Fibroblast of upper back skin (primary cell): ENCODE measurements at regions not wholly inside any gene's neighbourhood (a gene's known extent, or its start where the extent isn't known, plus 50 kb on each side); places are given as distances from the start of the nearest gene placed in this dataset.

Experiments
- DNase-seq: peaks from one replicate; pipeline ENCODE4 v3.0.0-alpha.2; 2013

- no peak for DNase-seq
These were observed 352.6 kb downstream of the GPR37 start for GRCh38 chr7:124413029-124413428.

GRCh38 chr7:124412531-124412930 lies 353.1 kb downstream of the GPR37 start:
- DNase-seq: no peak

- DNase-seq: no peak
These were observed 353.8 kb downstream of the GPR37 start for GRCh38 chr7:124411796-124412195.

DNA sequence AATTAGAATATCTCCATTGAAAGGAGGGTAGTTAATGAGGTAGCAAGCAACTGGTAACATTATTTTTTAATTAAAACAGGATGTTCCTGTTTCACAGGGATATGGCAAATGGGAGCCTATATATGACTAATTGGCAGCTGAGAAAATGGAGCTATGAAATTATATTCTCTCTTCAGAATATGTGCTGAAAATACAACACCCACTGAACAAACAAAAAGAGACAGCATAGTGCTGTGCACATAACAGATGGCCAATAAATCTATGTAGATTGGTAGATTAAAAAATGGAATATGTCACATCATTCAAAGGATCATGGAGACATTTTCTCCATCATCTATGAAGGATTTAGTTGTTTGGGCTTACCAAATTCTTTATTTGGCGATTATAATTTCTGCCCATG lies 362.0 kb downstream of the GPR37 start:
- DNase-seq: no peak

GRCh38 chr7:124403112-124403511 lies 362.5 kb downstream of the GPR37 start:
- DNase-seq: no peak

- DNase-seq: no peak
These were observed 365.7 kb downstream of the GPR37 start for GRCh38 chr7:124399941-124400340.

DNA sequence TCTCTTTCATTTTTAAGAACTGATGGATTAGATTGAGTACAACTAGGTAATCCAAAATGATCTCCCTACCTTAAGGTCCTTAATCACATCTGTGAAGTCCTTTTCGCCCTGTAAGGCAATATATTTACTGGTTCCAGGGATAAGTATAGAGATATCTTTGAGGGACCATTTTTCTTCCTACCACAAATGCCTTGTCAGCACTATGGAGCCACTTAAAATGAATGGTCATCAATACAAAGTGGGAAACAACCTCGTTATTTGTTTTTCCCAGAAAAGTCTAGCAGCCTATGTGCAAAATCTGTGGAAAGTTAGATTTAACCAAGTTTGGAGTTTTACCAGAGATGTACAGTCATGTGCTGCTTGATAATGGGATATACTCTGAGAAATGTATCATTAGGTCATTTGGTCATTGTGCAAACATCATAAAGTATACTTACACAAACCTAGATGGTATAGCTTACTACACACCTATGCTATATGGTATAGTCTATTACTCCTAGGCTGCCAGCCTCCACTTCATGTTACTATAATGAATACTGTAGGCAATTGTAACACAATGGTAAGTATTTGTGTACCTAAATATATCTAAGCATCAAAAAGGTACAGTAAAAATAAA lies 366.2 kb upstream of the TMEM229A start:
- no peak for DNase-seq

DNA sequence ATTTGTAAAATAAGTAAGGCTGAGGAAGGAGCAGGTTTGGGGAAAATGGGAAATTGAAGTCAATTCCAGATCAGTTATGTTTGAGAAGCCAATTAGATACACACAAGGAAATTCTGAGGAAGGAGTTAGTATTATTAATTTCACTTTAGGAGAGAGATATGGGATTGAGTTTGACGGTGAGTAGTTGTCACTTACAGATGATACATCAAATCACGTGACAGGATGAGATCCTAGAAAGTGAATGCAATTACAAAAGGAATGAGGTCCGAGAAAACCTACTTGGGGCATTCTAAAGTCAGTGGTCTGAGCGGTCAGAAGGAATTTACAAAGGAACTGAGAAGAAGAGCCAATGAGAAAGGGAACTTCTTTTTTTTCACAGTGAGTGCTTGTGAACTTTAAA lies 364.3 kb upstream of the TMEM229A start:
- no peak for DNase-seq

GRCh38 chr7:124390301-124390700 lies 357.4 kb upstream of the TMEM229A start:
- no peak for DNase-seq

- no peak for DNase-seq
These were observed 355.9 kb upstream of the TMEM229A start for GRCh38 chr7:124388751-124389150.

- no peak for DNase-seq
These were observed 354.2 kb upstream of the TMEM229A start for GRCh38 chr7:124387056-124387455.

DNA sequence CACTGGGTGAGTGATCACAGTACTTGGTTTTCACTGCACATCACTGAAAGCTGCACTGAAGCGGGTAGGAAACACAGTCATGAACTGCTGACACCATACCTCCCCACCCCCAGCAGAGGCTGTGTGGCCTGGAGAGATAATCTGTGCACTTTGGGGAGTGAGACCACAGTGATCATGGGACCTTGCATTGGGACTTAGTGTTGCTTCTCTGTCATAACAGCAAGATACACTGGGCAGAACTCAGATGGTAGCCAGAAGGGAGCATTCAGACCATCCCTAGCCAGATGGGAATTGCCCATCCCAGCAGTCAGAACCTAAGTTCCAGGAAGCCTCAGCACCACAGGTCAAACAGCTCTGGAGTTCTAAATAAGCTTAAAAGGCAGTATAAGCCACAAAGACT lies 346.4 kb upstream of the TMEM229A start:
- DNase-seq: no peak

DNA sequence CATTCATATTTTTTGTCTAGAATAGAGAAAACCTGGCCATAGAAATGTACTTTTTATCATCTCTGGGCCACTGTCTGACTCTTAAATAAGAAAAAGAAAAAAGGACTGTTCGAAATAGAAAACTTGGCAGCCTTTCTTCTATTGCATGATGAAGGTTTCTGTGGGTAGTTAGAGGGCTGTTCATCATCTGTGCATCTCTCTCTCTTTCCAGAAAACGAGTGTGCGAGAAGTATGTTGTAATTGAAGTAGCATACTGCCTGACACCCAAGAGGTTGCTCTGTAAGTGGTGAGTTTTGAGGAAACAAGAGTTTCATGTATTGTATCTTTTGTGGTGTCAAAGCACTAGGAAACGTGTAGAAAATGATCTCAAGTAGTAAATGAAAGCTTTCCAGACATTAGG lies 343.2 kb upstream of the TMEM229A start:
- no peak for DNase-seq

DNA sequence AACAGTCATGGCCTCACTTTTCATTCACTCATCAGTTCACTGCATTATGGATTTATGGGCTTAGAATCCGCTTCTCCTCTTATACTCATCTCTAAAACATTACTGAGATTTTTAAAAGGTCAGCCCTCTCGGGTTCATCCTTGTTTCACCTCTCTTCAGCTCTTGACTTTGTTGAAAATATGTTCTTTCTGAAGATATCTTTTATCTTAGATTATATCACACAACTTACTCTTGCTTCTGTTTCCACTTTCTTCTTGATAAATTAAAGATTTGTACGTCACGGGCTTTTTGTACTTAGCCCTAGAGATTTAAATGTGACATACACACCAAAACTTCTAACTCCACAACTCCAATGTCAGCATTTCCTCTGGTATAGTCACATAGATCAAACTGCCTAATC lies 342.5 kb upstream of the TMEM229A start:
- DNase-seq: no peak

GRCh38 chr7:124369310-124369709 lies 336.4 kb upstream of the TMEM229A start:
- no peak for DNase-seq

- DNase-seq: no peak
These were observed 333.3 kb upstream of the TMEM229A start for GRCh38 chr7:124366118-124366517.

DNA sequence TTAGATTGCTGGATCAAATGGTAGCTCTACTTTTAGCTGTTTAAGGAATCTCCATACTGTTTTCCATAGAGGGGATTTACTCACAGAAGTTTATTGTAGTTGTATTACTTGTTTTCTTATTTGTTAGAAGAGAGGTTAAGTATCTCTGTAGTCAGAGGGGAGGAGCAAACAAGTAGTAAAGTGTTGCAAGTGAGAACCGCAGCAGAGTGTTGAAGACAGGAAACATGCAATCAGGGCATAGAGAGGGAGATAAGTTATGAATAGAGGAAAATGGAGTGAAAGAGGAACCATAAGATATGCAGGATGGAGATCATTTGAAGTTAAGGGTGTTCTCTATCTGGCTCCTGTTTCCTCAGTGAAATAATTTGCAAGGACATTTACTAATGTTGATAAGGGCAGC lies 331.4 kb upstream of the TMEM229A start:
- DNase-seq: no peak

- no peak for DNase-seq
These were observed 321.3 kb upstream of the TMEM229A start for GRCh38 chr7:124354201-124354600.

DNA sequence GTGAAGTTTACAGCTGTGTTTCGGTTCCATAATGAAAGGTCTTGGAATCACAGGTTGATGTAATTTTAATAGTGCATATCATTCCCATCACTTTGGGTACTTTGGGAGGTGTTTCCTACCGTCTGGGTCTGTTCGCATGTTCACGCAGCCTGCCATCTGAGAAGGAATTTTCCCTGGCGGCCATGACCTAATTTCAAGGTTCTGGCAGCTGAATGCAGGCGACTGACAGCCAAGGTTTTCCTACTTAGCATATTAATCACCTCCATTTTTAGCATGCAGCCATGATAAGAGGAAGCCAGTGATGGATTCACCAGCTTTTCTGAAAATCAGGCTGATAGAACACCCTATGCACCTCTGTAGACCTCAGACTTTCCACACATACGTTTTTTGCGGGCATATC lies 319.1 kb upstream of the TMEM229A start:
- no peak for DNase-seq

DNA sequence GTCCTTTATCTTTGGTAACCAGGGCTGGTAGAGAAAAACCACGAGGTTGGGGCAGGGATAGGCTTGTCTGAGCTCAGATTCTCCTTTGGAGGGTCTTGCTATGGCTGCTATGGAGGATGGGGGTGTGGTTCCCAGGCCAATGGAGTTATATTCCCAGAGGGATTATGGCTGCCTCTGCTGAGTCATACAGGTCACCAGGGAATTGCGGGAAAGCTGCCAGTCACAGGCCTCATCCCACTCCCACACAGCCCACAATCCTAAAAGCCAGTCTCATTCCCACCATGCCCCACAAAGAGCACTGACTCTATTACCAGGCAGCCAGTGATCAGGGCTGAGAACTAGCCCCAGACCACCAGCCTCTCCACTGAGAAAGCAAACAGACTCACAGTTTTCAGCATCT lies 316.6 kb upstream of the TMEM229A start:
- no peak for DNase-seq

DNA sequence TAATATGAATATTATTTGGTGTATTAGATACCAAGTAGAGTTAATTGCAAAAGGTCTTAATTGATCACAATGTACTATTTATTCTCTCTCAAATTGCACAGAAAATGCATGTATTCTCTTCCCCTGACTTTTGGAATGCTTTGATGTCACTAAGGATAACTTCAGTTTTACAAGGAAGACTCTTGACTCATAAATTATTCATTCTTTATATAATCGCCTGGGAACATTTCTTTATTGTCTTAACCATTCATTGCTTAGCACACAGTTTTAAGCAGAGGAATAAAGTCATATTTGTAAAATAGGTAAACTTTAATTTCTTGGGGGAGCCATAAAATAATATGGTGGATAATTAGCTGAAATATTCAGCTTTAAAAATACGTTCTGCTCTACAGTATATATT lies 306.0 kb upstream of the TMEM229A start:
- no peak for DNase-seq

DNA sequence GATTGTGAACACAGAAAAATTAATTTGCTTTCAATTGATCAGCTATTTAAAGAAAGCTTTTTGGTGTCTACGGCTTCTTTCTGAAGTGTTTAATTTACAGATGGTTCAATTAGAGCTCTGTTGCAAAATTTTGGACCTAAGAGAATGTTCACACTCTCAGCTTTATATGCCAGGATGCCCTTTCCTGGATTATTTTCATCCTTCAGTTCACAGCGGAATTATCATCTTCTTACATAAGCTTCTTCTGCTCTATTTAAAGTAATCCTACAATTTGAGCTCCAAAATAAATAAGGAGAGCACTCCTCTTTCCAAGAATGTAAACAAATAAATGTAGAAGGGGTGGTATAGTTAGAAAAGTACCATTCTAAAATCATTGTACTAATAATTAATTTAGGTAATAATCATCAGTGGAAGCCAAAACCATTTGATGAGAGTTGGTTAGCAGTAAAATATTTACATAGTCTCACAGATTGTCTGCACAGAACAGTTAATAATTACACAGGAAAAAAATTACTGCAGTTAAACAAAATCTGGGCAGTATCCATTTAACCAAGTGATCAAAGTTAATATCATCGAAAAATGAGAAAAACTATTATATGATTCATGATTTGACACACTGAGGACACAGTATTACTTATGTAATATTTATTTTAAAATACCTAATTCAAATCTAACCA lies 298.0 kb upstream of the TMEM229A start:
- no peak for DNase-seq

DNA sequence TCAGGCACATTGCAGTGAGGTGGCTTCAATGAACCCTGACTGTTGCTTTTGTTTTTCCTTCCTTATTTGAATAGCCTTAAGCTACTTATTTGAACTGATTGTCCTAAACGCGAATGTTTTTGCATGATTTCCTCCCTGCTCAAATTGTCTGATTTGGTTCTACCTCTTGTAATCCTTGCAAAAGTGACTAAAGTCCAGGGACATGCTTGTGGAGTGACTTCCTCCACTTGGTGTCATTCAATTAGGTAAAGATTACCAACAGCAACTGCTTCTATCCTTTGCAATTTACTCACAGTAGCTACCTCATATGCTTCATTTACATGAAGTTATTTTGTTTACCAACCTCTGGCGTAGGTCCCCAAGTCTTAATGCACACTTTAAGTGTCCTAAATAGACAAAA lies 295.9 kb upstream of the TMEM229A start:
- no peak for DNase-seq

DNA sequence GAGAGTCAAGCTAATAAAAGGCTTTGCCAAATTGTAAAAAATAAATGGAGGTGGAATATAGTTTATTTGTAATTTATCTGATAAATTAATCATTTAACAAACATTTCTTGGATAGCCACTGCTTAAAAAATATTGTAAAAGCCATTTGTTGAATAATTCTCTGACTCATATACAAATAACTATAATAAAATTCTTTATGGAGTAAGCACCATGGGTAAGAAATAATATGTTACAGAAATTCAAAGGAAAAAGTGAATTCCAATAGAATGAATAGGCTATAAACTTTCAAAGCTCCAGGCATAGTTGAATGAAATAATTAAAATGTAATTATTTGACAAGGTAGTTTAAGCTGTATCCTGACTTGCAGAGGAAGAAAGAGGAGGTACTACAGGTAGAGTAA lies 291.4 kb upstream of the TMEM229A start:
- DNase-seq: no peak

DNA sequence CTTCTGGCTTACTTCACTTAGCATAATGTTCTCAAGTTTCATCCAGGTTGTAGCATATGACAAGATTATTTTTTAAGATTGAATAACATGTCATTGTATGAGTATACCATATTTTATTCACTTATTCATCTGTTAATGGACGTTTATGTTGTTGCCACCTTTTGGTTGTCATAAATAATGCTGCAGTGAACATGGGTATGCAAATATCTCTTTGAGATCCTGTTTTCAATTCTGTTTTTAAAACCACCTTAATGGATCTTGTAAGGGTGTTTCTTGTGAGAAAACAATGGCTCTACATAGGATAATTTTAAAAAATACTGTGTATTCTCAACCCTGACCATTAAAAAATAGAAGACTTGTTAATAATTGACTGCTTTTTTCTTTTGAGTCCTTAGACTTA lies 290.7 kb upstream of the TMEM229A start:
- no peak for DNase-seq
